Nephron (organoid): ENCODE measurements at regions not wholly inside any gene's neighbourhood (a gene's known extent, or its start where the extent isn't known, plus 50 kb on each side); places are given as distances from the start of the nearest gene placed in this dataset.

Experiments
- H3K27ac Mint-ChIP-seq, 3 experiments: 2 replicates each; pipeline ENCODE4 v1.8.0; 2020; ENCODE audit warnings: mixed read lengths in 3 of 3, mild to moderate bottlenecking in 2 of 3, moderate library complexity in 1 of 3
- H3K27me3 Mint-ChIP-seq: 2 replicates; pipeline ENCODE4 v1.8.0; 2021; ENCODE audit warnings: low read depth, mild to moderate bottlenecking, moderate library complexity, mixed read lengths
- H3K36me3 Mint-ChIP-seq: 2 replicates; pipeline ENCODE4 v1.8.0; 2020; ENCODE audit warnings: low read depth, mixed read lengths
- H3K4me1 Mint-ChIP-seq: 2 replicates; pipeline ENCODE4 v1.8.0; 2020; ENCODE audit warnings: mixed read lengths
- H3K4me3 Mint-ChIP-seq, 3 experiments: 2 replicates each; pipeline ENCODE4 v1.8.0; 2020; ENCODE audit warnings: mild to moderate bottlenecking in 3 of 3, mixed read lengths in 3 of 3, moderate library complexity in 2 of 3
- H3K9me3 Mint-ChIP-seq: 2 replicates; pipeline ENCODE4 v1.8.0; 2020; ENCODE audit warnings: mixed read lengths
- TF ChIP-seq, protein P1 (sequence below), 3 experiments: fragments of 200-600 bp; sonication (generic); IDR thresholded peaks; one replicate each; pipeline ENCODE4 v1.5.0; 2021; ENCODE audit warnings: antibody characterized with exemption in 3 of 3; ENCODE audit not compliant: unreplicated experiment in 3 of 3

DNA sequence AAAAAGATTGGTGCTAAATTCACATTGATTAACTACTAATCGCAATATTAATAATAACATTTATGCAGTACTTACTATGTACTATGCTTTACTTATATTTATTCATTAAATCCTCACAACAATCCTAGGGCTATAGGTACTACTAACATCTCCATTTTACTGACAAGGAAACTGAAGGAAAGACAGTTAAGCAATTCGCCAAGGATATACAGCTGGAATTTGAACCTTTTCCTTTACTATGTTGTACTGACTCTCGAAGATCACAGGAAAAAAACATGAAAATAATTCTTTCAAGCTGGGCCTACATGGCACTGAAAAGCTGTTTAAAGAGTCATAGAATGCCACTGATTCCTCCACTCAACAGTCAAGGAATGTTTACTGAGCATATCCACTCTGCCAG, 185.4 kb downstream of the IPMK start:
- Mint-ChIP-seq H3K27me3 (no peaks in the 10 kb centered on the region), H3K9me3 (no peaks in the 10 kb centered on the region), H3K4me1 (no peaks in the 10 kb centered on the region), H3K4me3 (no peak overlapping the region), H3K36me3 (no peaks in the 10 kb centered on the region), H3K27ac (no peak overlapping the region)
- TF ChIP-seq, protein P1, sequence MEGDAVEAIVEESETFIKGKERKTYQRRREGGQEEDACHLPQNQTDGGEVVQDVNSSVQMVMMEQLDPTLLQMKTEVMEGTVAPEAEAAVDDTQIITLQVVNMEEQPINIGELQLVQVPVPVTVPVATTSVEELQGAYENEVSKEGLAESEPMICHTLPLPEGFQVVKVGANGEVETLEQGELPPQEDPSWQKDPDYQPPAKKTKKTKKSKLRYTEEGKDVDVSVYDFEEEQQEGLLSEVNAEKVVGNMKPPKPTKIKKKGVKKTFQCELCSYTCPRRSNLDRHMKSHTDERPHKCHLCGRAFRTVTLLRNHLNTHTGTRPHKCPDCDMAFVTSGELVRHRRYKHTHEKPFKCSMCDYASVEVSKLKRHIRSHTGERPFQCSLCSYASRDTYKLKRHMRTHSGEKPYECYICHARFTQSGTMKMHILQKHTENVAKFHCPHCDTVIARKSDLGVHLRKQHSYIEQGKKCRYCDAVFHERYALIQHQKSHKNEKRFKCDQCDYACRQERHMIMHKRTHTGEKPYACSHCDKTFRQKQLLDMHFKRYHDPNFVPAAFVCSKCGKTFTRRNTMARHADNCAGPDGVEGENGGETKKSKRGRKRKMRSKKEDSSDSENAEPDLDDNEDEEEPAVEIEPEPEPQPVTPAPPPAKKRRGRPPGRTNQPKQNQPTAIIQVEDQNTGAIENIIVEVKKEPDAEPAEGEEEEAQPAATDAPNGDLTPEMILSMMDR (IDR thresholded peaks at IDR 0.05; ENCODE audit: unreplicated experiment in 3 of 3): no peak

DNA sequence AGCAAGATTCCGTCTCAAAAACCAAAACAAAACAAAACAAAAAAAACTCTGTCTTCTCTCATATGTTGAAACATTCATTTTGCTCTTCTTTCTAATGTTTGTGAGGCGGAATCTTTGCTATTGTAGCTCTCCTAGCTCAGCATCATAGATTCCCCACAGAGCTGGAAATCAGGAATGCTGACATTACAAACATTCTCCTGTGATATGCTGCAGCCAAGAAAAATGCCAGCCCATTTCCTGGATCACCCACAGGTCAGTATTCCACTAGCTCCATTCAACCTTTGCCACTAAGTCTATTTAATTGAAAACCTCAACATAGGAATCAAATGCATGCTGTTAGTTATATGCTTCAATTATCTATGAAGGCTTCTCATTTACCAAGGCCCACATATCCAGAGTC, 186.3 kb downstream of the IPMK start:
- no peaks in the 10 kb centered on the region for H3K9me3 Mint-ChIP-seq
- H3K4me3 Mint-ChIP-seq: no peak overlapping the region
- no peak overlapping the region for H3K27ac Mint-ChIP-seq
- H3K4me1 Mint-ChIP-seq: no peaks in the 10 kb centered on the region
- H3K36me3 Mint-ChIP-seq: no peaks in the 10 kb centered on the region
- TF ChIP-seq, protein P1 (IDR thresholded peaks at IDR 0.05; ENCODE audit: unreplicated experiment in 3 of 3): no peak
- H3K27me3 Mint-ChIP-seq: no peaks in the 10 kb centered on the region

DNA sequence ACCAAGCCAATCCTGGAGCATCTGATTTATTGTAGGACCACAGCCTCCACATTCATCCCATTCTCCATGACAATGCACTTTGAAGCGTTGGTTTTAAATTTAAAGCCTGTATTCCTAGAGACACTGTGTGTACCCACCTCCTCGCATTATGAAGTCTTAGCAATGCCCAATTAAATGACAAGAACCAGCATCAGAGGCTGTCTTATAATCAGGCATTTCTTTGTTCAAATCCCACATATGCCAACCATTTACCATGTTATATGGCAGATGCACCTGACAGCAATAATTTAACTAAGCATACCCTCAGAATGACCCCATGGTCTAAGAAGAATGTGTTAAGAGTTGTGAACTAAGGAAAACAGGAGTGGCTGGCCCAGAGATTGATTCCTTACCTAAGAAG, 188.2 kb downstream of the IPMK start:
- Mint-ChIP-seq H3K4me1 (no peaks in the 10 kb centered on the region), H3K9me3 (no peaks in the 10 kb centered on the region), H3K4me3 (no peak overlapping the region), H3K27me3 (no peaks in the 10 kb centered on the region), H3K27ac (no peak overlapping the region), H3K36me3 (no peaks in the 10 kb centered on the region)
- TF ChIP-seq, protein P1 (IDR thresholded peaks at IDR 0.05; ENCODE audit: unreplicated experiment in 3 of 3): no peak

DNA sequence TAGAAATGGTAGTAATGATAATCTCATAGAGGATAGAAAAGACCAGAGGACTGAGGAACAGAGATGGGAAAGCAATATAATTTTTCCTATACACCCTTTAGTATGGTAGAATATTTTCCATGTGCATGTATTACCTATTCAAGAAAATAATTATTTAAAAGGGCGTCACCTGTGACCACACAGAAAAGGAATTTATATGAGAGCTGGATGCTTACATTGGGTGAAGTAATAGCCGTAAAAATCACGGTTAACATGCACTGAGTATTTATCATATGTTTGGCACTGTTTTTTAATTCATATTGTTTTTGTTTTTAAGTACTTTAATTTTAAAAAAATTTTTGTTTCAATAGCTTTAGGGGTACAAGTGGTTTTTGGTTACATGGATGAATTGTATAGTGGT, 195.1 kb downstream of the IPMK start:
- Mint-ChIP-seq H3K4me3 (no peak overlapping the region), H3K27ac (no peak overlapping the region), H3K36me3 (no peaks in the 10 kb centered on the region), H3K27me3 (no peaks in the 10 kb centered on the region), H3K4me1 (no peaks in the 10 kb centered on the region), H3K9me3 (no peaks in the 10 kb centered on the region)
- TF ChIP-seq, protein P1 (IDR thresholded peaks at IDR 0.05; ENCODE audit: unreplicated experiment in 3 of 3): no peak

DNA sequence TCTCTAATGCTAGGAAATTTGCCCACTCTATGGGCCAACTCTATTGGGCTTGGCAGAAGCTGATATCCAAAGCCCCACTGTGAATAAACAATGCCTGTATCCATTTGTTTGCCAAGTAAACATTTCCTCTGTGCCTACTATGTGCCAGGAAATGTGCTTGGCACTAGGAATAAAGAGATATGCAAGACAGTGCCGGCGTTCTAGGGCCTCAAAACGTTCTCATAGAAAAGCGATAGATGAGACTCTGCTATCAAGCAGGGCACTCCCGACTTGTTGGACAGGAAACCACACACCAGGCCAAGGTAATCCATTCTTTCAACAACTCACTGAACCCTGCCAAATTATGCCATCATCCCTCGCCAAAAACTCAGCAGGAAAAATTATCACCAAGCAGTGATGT, 196.7 kb downstream of the IPMK start:
- Mint-ChIP-seq H3K4me3 (no peak overlapping the region), H3K36me3 (no peaks in the 10 kb centered on the region), H3K9me3 (no peaks in the 10 kb centered on the region), H3K27ac (no peak overlapping the region), H3K27me3 (no peaks in the 10 kb centered on the region), H3K4me1 (no peaks in the 10 kb centered on the region)
- TF ChIP-seq, protein P1 (IDR thresholded peaks at IDR 0.05; ENCODE audit: unreplicated experiment in 3 of 3): no peak

DNA sequence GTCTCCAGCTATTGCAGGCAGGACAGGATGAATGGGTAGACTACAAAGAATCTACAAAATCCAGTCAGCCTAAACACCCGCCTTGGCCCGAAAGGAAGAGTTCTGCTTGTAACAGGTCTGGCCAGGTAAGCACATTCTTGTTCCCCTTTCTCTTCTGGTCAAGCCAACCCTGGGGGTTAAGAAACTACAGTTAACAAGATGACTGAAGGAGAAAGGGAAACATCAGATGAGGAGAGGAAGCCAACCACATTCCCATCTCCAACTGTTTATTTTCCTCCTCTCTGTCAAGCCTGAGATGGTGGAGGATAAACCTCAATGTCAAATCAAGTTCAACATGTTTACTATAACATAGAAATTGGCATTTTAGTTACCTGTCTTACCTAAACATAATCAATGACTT, 198.9 kb downstream of the IPMK start:
- no peaks in the 10 kb centered on the region for H3K4me1 Mint-ChIP-seq
- TF ChIP-seq, protein P1 (IDR thresholded peaks at IDR 0.05; ENCODE audit: unreplicated experiment in 3 of 3): no peak
- no peaks in the 10 kb centered on the region for H3K36me3 Mint-ChIP-seq
- no peak overlapping the region for H3K27ac Mint-ChIP-seq
- peaks cover 3% of the 10 kb centered on the region for H3K27me3 Mint-ChIP-seq
- no peak overlapping the region for H3K4me3 Mint-ChIP-seq
- H3K9me3 Mint-ChIP-seq: no peaks in the 10 kb centered on the region
